Epithelial cell of esophagus (primary cell): ENCODE measurements at regions not wholly inside any gene's neighbourhood (a gene's known extent, or its start where the extent isn't known, plus 50 kb on each side); places are given as distances from the start of the nearest gene placed in this dataset.
A peak's percentile ranks its signal among the peaks of the same experiment; 100 is the strongest.

Experiments
- DNase-seq: peaks from one replicate; pipeline ENCODE4 v3.0.0; 2010; ENCODE audit warnings: low read depth
- H3K4me3 ChIP-seq: 2 replicates; pipeline ENCODE4 v1.5.1; 2011; ENCODE audit warnings: mild to moderate bottlenecking, low read length, control low read depth
- TF ChIP-seq, protein P1 (sequence below): IDR thresholded peaks from 2 replicates; pipeline ENCODE4 v1.5.1; 2011; ENCODE audit warnings: low read depth, mild to moderate bottlenecking, low read length, control low read depth, inconsistent platforms; ENCODE audit not compliant: insufficient read depth; ENCODE audit errors: missing control alignments

DNA sequence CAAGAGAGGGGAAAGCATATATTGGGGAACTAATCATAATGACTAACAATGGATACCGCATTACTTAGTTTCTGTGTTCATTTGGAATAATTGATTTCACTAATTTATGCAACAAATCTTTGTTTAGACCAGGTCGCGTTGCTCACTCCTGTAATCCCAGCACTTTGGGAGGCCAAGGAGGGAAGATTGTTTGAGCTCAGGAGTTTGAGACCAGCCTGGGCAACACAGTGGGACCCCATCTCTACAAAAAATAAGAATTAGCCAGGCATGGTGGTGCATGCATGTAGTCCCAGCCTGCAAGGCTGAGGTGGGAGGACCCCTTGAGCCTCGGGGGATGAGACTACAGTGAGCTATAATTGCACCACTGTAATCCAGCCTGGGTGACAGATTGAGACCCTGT, 585.7 kb upstream of the CBLB start:
- DNase-seq, result no peak
- TF ChIP-seq, protein P1, sequence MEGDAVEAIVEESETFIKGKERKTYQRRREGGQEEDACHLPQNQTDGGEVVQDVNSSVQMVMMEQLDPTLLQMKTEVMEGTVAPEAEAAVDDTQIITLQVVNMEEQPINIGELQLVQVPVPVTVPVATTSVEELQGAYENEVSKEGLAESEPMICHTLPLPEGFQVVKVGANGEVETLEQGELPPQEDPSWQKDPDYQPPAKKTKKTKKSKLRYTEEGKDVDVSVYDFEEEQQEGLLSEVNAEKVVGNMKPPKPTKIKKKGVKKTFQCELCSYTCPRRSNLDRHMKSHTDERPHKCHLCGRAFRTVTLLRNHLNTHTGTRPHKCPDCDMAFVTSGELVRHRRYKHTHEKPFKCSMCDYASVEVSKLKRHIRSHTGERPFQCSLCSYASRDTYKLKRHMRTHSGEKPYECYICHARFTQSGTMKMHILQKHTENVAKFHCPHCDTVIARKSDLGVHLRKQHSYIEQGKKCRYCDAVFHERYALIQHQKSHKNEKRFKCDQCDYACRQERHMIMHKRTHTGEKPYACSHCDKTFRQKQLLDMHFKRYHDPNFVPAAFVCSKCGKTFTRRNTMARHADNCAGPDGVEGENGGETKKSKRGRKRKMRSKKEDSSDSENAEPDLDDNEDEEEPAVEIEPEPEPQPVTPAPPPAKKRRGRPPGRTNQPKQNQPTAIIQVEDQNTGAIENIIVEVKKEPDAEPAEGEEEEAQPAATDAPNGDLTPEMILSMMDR, result no peak
- H3K4me3 ChIP-seq, result no peak overlapping the region

GRCh38 chr3:106457281-106458180, 588.7 kb upstream of the CBLB start:
- TF ChIP-seq, protein P1, result no peak
- DNase-seq, result peak; percentile 86
- H3K4me3 ChIP-seq, result no peak overlapping the region

DNA sequence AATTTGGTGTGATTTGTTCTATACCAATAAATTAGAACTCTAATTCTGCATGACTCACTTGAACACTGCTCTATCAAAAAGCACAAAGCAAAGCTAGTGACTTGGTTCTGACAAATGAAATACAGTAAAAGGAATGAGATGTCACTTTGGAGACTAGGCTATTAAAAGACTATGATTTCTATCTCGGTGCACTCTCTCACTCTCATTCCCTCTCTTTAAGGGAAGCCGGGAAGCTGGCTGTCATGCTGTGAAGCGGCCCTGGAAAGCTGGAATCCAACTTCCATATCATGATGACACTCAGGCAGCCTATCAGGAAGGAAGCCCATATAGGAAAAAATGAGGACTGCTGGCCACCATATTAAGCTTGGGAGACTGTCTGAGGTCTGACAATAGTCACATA, 590.1 kb upstream of the CBLB start:
- TF ChIP-seq, protein P1, result no peak
- DNase-seq, result no peak
- H3K4me3 ChIP-seq, result no peak overlapping the region

- no peak for DNase-seq
- no peak overlapping the region for H3K4me3 ChIP-seq
- TF ChIP-seq, protein P1, result no peak
Measured at GRCh38 chr3:106466881-106467280, 598.1 kb upstream of the CBLB start.

- DNase-seq, result no peak
- TF ChIP-seq, protein P1, result no peak
- no peak overlapping the region for H3K4me3 ChIP-seq
Measured at GRCh38 chr3:106473576-106474475, 605.0 kb upstream of the CBLB start.

DNA sequence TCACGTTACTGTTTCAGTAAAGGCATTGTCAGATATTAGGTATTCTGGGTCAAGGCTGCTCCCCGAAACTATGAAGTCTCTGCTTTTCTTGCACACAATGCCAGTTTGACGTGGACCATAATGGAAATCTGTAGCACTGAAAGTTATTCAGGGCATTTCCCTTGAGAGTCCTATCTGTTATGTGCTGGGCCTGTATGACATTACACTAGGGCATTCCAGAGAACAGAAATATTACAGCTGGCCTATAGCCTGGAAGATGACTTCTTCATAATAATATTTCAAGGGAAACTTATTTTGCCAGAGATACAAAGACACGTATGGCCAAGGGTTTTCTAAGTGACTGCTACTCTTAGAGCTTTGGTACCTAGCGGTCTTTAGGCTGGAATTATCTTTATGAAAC, 613.6 kb upstream of the CBLB start:
- H3K4me3 ChIP-seq, result no peak overlapping the region
- TF ChIP-seq, protein P1, result no peak
- DNase-seq, result no peak
